ENCODE measurements at regions not wholly inside any gene's neighbourhood (a gene's known extent, or its start where the extent isn't known, plus 50 kb on each side); places are given as distances from the start of the nearest gene placed in this dataset.

DNA sequence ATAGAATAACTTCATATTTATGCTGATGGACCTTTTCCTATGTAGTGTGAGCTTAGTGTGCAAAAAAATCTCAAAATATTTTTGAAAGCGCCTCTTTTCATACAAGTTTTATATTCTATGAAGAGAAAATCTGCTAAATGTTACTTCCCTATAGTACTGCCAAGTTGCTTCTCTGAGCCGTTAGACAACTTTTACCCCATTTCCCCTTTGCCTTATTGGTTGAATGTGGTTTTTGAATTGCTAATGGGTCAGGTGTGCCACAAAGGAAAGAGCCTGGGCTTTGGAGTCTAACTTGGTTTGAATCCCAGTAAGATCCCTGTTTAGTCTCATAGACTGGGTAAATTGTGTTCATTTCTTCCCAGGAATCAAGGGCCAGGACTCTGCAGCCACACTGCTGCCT, 261.5 kb downstream of the SNX10 start:
- no peak for DNase-seq (ENCODE audit: low read depth, low spot score)

DNA sequence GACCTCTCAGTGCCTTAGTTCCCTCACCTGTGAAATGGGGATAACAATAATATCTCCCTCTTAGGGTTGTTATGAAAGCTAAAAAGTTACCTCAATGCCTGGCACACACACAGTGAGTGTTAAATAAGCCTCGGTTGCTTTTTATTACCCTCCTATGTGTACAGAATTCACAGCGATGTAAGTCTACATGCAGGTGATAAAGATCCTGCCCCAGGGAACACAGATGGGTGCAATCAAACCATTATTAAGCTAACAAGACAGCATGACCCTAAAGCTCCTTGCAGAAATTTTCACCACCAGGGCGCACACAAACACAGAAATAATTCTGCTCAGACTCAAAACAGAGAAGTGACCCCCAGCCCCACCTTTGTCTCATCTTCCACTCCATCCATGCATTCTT, 261.9 kb downstream of the SNX10 start:
- DNase-seq (ENCODE audit: low read depth, low spot score): no peak

DNA sequence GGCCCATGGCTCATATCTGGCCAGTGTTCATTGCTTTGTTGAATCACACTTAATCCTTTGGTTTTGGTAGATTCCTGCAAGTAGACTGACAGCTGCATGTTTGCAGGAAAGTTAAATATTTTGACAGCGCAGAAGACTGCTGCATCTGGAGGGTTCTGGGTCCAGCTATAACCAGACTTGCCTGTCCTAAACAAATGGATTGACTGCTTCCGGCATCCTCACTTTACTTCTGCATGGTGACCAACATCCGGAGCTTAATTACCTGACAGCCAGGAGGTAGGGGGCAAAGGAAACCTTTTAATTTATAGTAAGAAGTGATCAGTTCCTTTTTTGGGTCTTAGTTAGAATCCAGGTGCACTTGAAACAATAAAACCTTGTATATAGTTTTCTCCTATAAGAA, 263.3 kb downstream of the SNX10 start:
- DNase-seq (ENCODE audit: low read depth, low spot score): no peak

- no peak for DNase-seq (ENCODE audit: low read depth, low spot score)
Observed at GRCh38 chr7:26556061-26556881, 264.6 kb downstream of the SNX10 start.

DNA sequence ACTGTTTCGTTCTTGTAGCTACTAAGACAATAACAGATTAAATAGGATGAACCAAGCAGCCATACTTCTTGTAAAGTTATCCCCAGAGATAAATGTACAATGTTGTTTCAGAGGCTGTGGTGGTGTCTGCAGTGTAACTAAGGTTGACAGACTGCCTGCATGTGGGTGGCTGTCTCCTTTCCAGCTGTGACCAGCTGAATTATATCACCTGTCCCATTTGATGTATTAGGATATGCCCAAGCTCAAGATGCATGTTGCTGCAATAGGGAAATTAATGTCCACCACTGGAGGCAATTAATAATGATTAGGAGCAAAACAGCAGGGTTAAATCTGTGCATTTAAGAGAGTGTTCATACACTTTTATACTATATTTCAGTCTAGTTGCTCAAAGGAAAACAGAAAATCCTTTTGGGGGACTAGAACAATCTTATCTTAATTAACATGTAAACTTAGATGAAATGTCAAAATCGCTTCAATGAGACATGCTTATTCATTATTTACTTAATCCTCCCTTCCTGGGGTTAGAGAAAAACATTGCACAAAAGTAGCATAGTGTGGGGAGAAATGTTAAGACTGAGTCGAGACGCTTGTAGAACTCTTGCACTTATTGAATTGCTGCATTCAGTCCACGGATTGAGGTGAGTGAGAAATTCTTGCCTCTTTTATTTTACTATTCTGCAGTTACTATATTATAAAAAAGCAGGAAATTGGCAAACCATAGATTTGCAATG, 269.0 kb downstream of the SNX10 start:
- no peak for DNase-seq (ENCODE audit: low read depth, low spot score)

DNA sequence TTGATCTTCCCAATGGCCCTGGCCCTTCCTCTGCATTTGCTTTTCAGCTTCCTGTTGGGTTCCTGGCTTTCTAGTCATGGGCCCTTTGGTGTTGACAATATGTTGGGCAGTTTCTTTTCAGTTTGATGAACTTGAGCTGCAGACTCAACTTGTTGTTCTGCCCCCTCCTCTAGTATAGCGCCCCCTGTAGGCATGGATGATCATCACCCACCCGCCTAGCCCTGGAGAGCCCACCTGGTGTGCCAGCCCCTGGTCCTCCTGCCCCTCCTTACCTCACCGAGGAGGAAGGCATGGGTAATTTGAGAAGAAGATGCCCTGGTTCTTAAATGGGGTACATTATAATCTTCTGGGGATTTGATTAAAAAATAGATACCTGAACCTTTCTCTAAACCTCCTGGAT, 271.2 kb downstream of the SNX10 start:
- DNase-seq (ENCODE audit: low read depth, low spot score): no peak

DNA sequence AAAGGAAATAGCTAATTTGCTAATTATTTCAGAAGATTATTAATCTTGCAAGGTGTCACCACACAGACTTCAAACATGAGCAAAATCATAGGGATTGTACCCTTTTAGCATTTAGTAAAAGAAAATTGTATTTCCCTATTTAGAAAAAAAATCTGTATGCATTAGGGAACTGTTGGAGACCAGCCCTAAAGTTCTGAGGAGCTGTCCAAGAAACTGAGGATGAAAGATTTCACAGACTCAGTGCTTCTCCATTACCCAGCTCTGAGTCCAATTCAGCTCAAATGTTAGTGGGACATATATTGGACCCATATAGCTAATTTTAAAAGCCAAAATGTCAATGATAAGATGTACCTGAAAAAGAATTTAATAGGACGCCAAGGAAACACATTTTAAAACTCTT, 271.7 kb downstream of the SNX10 start:
- DNase-seq (ENCODE audit: low read depth, low spot score): no peak

DNA sequence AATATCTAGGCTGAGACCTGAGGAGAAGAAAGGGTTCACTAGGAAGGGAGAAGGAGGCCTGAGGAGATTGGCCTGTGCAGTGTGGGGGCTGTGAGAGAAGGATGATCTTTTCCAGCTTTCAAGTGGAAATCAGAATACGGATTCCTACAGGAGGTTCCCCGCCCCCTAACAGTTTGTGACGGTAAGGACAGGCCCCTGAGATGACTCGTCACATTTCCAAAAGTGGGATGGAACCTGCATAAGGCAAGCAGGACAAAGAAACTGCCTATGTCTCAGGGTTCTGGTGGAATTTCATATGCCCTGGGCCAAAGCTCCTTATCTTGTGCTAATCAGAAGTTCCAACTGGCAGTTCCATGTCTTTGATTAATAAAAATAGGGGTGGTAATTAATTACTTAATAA, 275.6 kb downstream of the SNX10 start:
- DNase-seq (ENCODE audit: low read depth, low spot score): no peak

GRCh38 chr7:26574476-26574875, 282.8 kb downstream of the SNX10 start:
- no peak for DNase-seq (ENCODE audit: low read depth, low spot score)

- no peak for DNase-seq (ENCODE audit: low read depth, low spot score)
Observed at GRCh38 chr7:26580064-26580591, 284.3 kb downstream of the SKAP2 start.

GRCh38 chr7:26580711-26581110, 283.7 kb downstream of the SKAP2 start:
- no peak for DNase-seq (ENCODE audit: low read depth, low spot score)

DNA sequence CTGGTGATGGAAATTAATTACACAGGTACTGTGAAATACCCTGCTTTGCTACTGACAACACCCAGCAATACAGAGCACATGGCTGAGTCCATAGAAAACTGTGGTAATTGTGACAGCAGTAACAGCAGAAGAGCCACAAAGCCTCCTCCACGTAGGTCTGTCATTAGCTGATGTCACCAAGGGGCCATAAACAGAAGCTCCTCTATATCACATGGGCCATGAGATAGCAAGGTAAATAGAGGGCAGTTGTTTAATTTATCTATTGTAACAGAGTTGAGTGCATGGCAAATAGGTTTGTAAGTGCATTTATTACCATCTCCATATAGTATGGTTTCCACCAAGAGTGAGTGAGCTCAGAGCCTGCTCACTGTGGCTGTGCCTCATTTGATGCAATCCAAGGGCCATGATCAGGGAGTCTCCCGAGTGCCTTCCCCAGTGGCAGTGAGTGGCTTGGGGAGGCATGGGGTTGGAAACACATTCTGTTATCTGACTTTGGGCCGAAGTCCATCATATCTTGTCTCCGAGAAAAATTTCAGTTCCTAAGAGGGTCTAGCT, 281.2 kb downstream of the SKAP2 start:
- no peak for DNase-seq (ENCODE audit: low read depth, low spot score)

DNA sequence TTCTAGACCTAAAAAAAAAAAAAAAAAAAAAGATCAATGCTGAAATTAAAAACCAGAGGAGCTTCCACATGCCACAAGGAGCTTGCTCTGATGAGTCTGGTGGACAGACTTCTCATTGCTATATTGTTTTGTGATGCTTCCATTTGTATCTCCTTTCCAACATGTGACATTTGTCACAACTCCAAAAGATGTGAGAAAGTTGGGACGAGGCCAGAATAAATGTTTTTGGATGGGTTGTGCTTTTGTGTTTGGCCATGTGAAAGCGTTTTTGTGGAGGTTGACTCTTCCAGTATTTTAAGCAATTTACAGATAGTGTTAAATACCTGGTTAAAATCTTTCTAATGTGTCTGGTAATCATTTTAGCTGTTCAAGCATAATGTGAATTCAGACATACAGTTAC, 280.1 kb downstream of the SKAP2 start:
- no peak for DNase-seq (ENCODE audit: low read depth, low spot score)

- DNase-seq (ENCODE audit: low read depth, low spot score): no peak
Observed at GRCh38 chr7:26584987-26585665, 279.3 kb downstream of the SKAP2 start.

DNA sequence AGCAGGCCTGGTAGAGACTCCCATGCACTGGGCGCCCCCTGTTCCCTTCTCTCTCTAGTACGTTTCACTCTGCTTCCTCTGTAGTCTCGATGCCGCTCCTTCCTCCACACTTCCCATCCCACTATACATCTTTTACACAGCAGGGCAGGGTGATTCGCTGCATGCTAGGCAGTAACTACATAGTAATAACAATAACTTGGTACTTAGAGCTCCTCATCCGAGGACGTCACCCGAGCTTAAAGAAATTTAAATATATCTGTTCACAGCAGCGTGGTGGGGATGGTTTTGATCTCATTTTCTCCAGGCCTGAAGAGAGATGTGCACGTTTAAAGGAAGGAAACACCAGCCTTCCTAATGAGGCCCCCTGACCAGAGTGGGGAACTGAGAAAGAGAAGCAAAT, 276.9 kb downstream of the SKAP2 start:
- DNase-seq (ENCODE audit: low read depth, low spot score): no peak

DNA sequence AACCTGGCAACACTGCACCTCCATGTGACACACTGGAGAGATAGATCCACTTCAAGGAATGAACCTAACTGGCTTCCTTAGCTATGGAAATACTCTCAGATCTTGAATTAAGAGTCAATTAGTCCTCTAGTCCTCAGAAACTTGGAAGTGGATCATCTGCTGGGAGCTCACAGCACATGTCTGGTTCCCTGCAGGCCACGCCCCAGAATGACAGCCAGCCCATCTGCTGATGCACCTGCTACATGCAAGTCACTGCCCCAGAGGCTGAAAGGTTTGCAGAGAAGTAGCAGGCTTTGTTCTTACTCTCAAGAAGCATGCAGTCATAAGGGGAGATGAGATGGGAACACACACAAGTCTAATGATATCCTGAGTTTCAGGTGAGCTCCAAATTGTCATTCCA, 275.9 kb downstream of the SKAP2 start:
- DNase-seq (ENCODE audit: low read depth, low spot score): no peak

- no peak for DNase-seq (ENCODE audit: low read depth, low spot score)
Observed at GRCh38 chr7:26590709-26591108, 273.7 kb downstream of the SKAP2 start.

- no peak for DNase-seq (ENCODE audit: low read depth, low spot score)
Observed at GRCh38 chr7:26592011-26592410, 272.4 kb downstream of the SKAP2 start.

DNA sequence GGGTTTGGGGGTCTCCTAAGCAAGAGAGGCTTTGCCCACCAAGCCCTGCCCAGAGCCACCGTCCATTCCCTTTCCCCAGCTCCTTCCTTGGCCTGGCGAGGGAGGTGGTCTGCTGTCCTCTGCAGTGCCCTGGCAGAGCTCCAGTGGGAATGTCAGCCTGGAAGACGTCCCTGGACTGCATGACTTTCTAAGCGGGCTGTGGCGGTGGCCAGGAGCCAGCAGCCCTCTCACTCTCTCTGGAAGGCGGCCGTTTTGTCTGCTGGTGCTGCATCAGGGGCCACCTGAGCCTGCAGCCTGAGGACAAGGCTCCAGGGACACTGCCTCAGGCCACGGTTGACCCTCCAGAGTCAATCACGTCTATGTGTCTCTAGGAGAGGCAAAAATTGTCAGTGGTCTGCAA, 271.0 kb downstream of the SKAP2 start:
- DNase-seq (ENCODE audit: low read depth, low spot score): no peak

DNA sequence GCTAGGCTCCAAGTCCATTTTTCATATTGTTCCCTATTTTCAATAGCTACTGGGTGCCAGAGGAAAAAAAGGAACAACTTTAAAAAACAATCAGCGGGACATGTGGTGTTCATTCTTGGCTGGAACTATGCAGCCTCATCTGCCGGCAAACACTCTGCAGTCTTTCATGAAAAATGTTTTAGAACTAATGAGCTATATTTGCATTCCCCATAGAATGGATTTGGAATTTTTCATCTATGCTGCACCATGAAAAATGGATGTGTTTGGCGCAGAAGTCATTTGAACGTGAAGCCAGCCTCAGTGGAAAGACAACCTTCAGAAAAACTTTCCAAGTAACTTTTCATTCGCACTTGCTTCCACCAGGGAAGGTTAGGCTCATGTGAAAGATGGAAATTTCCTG, 270.5 kb downstream of the SKAP2 start:
- no peak for DNase-seq (ENCODE audit: low read depth, low spot score)

GRCh38 chr7:26594553-26594952, 269.8 kb downstream of the SKAP2 start:
- no peak for DNase-seq (ENCODE audit: low read depth, low spot score)

GRCh38 chr7:26598867-26599266, 265.5 kb downstream of the SKAP2 start:
- no peak for DNase-seq (ENCODE audit: low read depth, low spot score)
